Thymus (tissue), 11 donors: ENCODE measurements at regions not wholly inside any gene's neighbourhood (a gene's known extent, or its start where the extent isn't known, plus 50 kb on each side); places are given as distances from the start of the nearest gene placed in this dataset.
"Not testable (repeated sequence)": the region's sequence is repeated elsewhere in the genome, so short reads cannot be mapped to it uniquely, and the experiment has no call there.

Experiments used
- DNase-seq, 9 donors: peaks; one replicate each; pipeline ENCODE4 v3.0.0-alpha.2; 2013; ENCODE audit warnings: low spot score in 9 of 9, low read depth in 6 of 9, missing footprints in 1 of 9
- H3K27ac ChIP-seq, 2 donors: one replicate each; pipeline ENCODE4 v1.5.1; 2013; ENCODE audit warnings: control low read depth in 1 of 2, low read depth in 1 of 2, low read length in 1 of 2, mild to moderate bottlenecking in 1 of 2, moderate library complexity in 1 of 2
- H3K27me3 ChIP-seq, 2 donors: one replicate each; pipeline ENCODE4 v1.5.1; 2013; ENCODE audit warnings: low read length in 1 of 2; ENCODE audit not compliant: control insufficient read depth in 2 of 2, insufficient read depth in 1 of 2
- H3K36me3 ChIP-seq, 2 donors: one replicate each; pipeline ENCODE4 v1.5.1; 2013; ENCODE audit warnings: low read length in 1 of 2, mild to moderate bottlenecking in 1 of 2, moderate library complexity in 1 of 2; ENCODE audit not compliant: control insufficient read depth in 2 of 2, insufficient read depth in 2 of 2
- H3K4me1 ChIP-seq, 2 donors: one replicate each; pipeline ENCODE4 v1.5.1; 2013; ENCODE audit warnings: low read length in 2 of 2; ENCODE audit not compliant: control insufficient read depth in 2 of 2, insufficient read depth in 2 of 2
- H3K4me3 ChIP-seq, 2 donors: one replicate each; pipeline ENCODE4 v1.5.1; 2013; ENCODE audit warnings: low read length in 2 of 2, control low read depth in 1 of 2, mild to moderate bottlenecking in 1 of 2
- H3K9me3 ChIP-seq, 2 donors: one replicate each; pipeline ENCODE4 v1.5.1; 2013; ENCODE audit warnings: low read length in 1 of 2, mild to moderate bottlenecking in 1 of 2; ENCODE audit not compliant: control insufficient read depth in 2 of 2, insufficient read depth in 1 of 2
- WGBS: extraction: QIAGEN DNeasy Blood & Tissue Kit; methylation state at CpG from one replicate; pipeline ENCODE4 v1.1.7; 2013; 5-methylcytosine and 5-hydroxymethylcytosine counted together
- donor health status: healthy.

DNA sequence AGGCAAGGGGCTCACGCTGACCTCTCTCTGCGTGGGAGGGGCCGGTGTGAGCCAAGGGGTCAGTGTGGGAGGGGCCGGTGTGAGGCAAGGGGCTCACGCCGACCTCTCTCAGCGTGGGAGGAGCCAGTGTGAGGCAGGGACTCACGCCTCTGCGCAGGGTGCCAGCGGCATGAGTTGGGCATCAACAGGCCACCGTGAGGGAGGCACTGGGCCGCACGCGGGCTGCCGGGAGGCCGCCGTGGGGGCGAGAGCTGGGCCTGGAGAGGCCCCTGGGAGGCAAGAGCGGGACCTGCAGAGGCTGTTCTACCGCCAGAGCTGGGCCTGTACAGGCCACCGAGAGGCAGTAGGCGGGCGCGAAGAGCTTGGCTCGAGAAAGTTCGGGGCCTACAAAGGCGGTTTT is 255.6 kb upstream of the NUPR2 start:
- peaks cover 4 to 16% of the 10 kb centered on the region in 2 donors for H3K9me3 ChIP-seq
- not testable (repeated sequence) for H3K27me3 ChIP-seq, H3K36me3 ChIP-seq, H3K4me3 ChIP-seq, H3K4me1 ChIP-seq, H3K27ac ChIP-seq, DNase-seq
- 97% methylated on average over 15 of the region's 27 CpGs for WGBS

DNA sequence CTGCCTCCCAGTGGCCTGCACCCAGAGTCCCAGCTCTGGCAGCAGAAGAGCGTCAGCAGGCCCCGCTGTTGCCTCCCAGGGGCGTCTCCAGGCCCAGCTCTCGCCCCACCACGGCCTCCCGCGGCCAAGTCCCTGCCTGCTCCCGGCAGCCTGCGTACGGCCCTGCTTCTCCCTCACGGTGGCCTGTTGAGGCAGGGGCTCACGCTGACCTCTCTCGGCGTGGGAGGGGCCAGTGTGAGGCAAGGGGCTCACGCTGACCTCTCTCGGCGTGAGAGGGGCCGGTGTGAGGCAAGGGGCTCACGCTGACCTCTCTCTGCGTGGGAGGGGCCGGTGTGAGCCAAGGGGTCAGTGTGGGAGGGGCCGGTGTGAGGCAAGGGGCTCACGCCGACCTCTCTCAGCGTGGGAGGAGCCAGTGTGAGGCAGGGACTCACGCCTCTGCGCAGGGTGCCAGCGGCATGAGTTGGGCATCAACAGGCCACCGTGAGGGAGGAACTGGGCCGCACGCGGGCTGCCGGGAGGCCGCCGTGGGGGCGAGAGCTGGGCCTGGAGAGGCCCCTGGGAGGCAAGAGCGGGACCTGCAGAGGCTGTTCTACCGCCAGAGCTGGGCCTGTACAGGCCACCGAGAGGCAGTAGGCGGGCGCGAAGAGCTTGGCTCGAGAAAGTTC is 254.1 kb upstream of the NUPR2 start:
- not testable (repeated sequence) for H3K27ac ChIP-seq, H3K4me3 ChIP-seq, H3K4me1 ChIP-seq, H3K36me3 ChIP-seq, DNase-seq, H3K27me3 ChIP-seq
- 96% methylated on average over 8 of the region's 43 CpGs for WGBS
- H3K9me3 ChIP-seq, result peaks cover 5 to 14% of the 10 kb centered on the region in 2 donors

DNA sequence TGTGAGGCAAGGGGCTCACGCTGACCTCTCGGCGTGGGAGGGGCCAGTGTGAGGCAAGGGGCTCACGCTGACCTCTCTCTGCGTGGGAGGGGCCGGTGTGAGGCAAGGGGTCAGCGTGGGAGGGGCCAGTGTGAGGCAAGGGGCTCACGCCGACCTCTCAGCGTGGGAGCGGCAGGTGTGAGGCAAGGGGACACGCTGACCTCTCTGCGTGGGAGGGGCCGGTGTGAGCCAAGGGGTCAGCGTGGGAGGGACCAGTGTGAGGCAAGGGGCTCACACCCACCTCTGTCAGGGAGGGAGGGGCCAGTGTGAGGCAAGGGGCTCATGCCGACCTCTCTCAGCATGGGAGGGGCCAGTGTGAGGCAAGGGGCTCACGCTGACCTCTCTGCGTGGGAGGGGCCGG is 251.7 kb upstream of the NUPR2 start:
- not testable (repeated sequence) for H3K36me3 ChIP-seq, H3K4me3 ChIP-seq, H3K27ac ChIP-seq, H3K4me1 ChIP-seq, DNase-seq, H3K27me3 ChIP-seq, H3K9me3 ChIP-seq
- 95% methylated on average over 19 of the region's 19 CpGs for WGBS

DNA sequence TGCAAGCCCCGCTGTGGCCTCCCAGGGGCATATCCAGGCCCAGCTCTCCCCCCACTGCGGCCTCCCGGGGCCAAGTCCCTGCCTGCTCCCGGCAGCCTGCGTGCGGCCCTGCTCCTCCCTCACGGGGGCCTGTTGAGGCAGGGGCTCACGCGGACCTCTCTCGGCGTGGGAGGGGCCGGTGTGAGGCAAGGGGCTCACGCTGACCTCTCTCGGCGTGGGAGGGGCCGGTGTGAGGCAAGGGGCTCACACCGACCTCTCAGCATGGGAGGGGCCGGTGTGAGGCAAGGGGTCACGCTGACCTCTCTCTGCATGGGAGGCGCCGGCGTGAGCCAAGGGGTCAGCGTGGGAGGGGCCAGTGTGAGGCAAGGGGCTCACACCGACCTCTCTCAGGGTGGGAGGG is 251.2 kb upstream of the NUPR2 start:
- WGBS, result 96% methylated on average over 24 of the region's 24 CpGs
- H3K36me3 ChIP-seq, H3K27ac ChIP-seq, H3K27me3 ChIP-seq, H3K9me3 ChIP-seq, H3K4me3 ChIP-seq, H3K4me1 ChIP-seq, DNase-seq: not testable (repeated sequence)

DNA sequence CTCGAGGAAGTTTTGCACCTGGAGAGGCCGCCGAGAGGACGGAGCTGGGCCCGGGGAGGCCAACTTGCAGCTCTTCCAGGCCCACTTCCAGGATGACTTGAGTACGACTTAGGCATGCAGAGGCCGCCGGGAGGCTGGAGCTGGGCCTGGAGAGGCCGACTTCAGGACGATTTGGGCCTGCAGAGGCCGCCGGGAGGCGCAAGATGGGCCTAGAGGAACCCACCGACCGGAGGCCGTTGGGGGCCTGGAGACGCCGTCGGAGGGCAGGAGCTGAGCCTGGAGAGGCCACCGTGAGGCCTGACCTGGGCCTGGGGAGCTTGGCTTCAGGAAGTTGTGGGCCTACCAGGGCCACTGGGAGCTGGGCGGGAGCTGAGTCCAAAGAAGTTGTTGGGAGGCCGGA is 250.5 kb upstream of the NUPR2 start:
- peaks cover 1 to 15% of the 10 kb centered on the region in 2 donors for H3K9me3 ChIP-seq
- WGBS, result 95% methylated on average over 22 of the region's 22 CpGs

DNA sequence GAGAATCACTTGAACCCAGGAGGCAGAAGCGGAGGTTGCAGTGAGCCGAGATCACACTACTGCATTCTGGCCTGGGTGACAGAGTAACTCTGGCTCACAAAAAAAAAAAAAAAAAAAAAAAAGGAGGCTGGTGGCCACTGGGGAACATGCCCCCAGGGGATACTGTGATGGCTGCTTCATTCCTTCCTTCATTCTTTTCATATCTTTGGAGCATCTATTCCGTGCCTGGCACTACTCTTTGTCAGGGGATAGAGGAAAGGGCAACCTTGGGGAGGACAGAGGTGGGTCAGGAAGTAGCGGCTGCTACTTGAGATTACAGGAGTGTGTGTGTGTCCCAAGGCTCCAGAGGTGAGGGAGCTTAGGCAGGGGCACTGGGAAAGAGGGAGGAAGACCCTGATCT is 236.4 kb upstream of the NUPR2 start:
- DNase-seq, H3K4me1 ChIP-seq, H3K36me3 ChIP-seq, H3K27ac ChIP-seq, H3K4me3 ChIP-seq, H3K27me3 ChIP-seq: not testable (repeated sequence)
- WGBS, result 91% methylated on average over 4 of the region's 4 CpGs
- peaks cover 2 to 14% of the 10 kb centered on the region in 2 donors for H3K9me3 ChIP-seq

More for the DNA sequence above, 250.5 kb upstream of the NUPR2 start:
- DNase-seq, H3K4me3 ChIP-seq, H3K4me1 ChIP-seq, H3K36me3 ChIP-seq, H3K27me3 ChIP-seq, H3K27ac ChIP-seq: not testable (repeated sequence)

DNA sequence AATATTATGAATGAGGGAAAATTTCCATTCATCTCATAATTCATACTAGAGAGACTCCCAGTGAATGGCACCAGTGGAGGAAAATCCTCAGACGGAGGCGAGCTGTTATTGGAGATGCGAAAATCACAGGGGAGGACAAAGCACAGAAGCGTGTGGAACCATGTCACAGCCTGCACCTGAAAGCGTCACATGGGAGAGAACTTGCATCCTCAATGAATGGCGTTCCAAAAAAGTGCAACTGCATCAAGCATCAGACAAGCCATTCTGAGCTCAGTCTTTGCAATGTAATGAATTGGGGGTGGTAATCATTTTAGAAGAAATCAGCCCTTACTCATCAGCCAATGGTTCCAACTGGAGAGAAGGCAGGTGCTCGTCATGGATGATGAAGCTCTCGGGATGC is 235.0 kb upstream of the NUPR2 start:
- 94% methylated on average over 8 of the region's 8 CpGs for WGBS
- not testable (repeated sequence) for DNase-seq

DNA sequence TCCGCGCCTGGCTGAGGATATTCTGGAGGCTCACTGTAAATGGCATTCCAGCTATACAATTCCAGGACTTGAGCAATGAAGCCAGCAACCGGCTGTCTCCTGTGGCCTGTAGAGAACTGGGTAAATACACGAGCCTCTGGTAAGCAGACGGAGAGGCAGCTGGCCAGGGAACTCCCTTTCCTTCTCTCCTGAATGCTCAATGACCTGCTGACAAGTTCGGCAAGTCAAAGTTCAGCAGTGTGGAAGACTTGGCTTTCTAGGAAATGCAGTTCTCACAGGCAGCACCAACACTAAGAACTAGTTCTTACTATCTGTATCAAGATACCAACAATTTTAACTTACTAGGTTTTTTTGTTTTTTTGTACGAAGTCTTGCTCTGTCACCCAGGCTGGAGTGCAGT is 232.1 kb upstream of the NUPR2 start:
- WGBS, result 90% methylated on average over 7 of the region's 7 CpGs
- H3K4me3 ChIP-seq, DNase-seq, H3K4me1 ChIP-seq, H3K27me3 ChIP-seq, H3K36me3 ChIP-seq, H3K27ac ChIP-seq, H3K9me3 ChIP-seq: not testable (repeated sequence)

More for the DNA sequence above, 235.0 kb upstream of the NUPR2 start:
- not testable (repeated sequence) for H3K36me3 ChIP-seq, H3K27me3 ChIP-seq, H3K4me1 ChIP-seq, H3K27ac ChIP-seq, H3K4me3 ChIP-seq
- peaks cover 1 to 14% of the 10 kb centered on the region in 2 donors for H3K9me3 ChIP-seq

DNA sequence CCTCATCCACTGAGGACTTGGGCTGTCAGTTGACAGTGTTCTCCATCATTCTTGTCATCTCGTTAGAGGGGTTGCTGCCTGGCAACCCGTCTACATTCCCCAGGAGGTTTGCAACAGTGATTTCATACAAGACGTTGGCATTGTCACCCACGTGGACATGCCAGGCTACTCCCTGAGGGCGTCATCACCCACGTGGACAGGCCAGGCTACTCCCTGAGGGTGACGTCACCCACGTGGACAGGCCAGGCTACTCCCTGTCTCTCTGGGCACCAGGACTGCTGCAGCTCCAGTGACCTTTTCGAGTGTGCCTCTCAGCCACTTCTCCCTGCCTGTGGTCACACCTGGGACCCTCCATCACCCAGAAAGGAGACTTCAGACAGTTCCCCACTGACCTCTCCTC is 212.1 kb upstream of the NUPR2 start:
- not testable (repeated sequence) for DNase-seq, H3K4me1 ChIP-seq, H3K4me3 ChIP-seq, H3K27ac ChIP-seq, H3K36me3 ChIP-seq, H3K27me3 ChIP-seq
- peaks cover 1 to 17% of the 10 kb centered on the region in 2 donors for H3K9me3 ChIP-seq
- WGBS, result 77% methylated on average over 9 of the region's 9 CpGs

DNA sequence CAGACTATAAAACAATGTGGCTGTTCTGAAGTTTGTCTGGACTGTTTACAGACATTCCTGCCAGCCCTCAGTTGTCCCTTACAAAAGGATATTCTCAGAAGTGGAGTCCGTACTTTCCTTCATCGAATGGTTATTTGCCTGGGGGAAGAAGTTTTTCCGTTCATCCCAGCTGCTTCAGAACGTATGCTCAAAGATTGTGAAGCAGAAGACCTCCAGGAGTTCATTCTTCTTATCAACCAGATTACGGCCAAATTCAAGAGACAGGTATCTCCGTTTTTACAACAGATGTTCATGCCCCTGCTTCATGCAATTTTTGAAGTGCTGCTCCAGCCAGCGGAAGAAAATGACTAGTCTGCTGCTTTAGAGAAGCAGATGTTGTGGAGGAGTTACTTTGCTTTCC is 174.3 kb upstream of the NUPR2 start:
- 83% methylated on average over 7 of the region's 7 CpGs for WGBS
- no peak overlapping the region for H3K4me3 ChIP-seq
- no peaks in the 10 kb centered on the region for H3K4me1 ChIP-seq
- H3K9me3 ChIP-seq, result peaks cover 4 to 10% of the 10 kb centered on the region in 2 donors
- no peaks in the 10 kb centered on the region for H3K27me3 ChIP-seq
- no peak for DNase-seq
- H3K36me3 ChIP-seq, result no peaks in the 10 kb centered on the region
- no peak overlapping the region for H3K27ac ChIP-seq
